ENCODE measurements at regions not wholly inside any gene's neighbourhood (a gene's known extent, or its start where the extent isn't known, plus 50 kb on each side); places are given as distances from the start of the nearest gene placed in this dataset.
"Not testable (repeated sequence)": the region's sequence is repeated elsewhere in the genome, so short reads cannot be mapped to it uniquely, and the experiment has no call there.

GRCh38 chr10:45564303-45564959, 108.1 kb downstream of the ZFAND4 start:
- no peak for DNase-seq

- no peak for DNase-seq
Observed at GRCh38 chr10:45561952-45562351, 110.6 kb downstream of the ZFAND4 start.

GRCh38 chr10:45560262-45560661, 112.3 kb downstream of the ZFAND4 start:
- DNase-seq, result no peak

- no peak for DNase-seq
Observed at GRCh38 chr10:45558425-45558824, 114.1 kb downstream of the ZFAND4 start.

- DNase-seq, result no peak
Observed at GRCh38 chr10:45557275-45557905, 115.2 kb downstream of the ZFAND4 start.

GRCh38 chr10:45555795-45556194, 116.8 kb downstream of the ZFAND4 start:
- no peak for DNase-seq

GRCh38 chr10:45555332-45555731, 117.2 kb downstream of the ZFAND4 start:
- not testable (repeated sequence) for DNase-seq

- DNase-seq, result no peak
Observed at GRCh38 chr10:45553613-45554012, 119.0 kb downstream of the ZFAND4 start.

- no peak for DNase-seq
Observed at GRCh38 chr10:45553155-45553554, 119.4 kb downstream of the ZFAND4 start.

- no peak for DNase-seq
Observed at GRCh38 chr10:45552476-45552875, 120.1 kb downstream of the ZFAND4 start.

GRCh38 chr10:45550903-45551786, 121.4 kb downstream of the ZFAND4 start:
- no peak for DNase-seq

GRCh38 chr10:45548068-45548467, 124.5 kb downstream of the ZFAND4 start:
- DNase-seq, result peak in 1 of 2 experiments; percentile 27

GRCh38 chr10:45547207-45547606, 125.4 kb downstream of the ZFAND4 start:
- no peak for DNase-seq

- DNase-seq, result no peak
Observed at GRCh38 chr10:45545150-45545549, 127.4 kb downstream of the ZFAND4 start.

- no peak for DNase-seq
Observed at GRCh38 chr10:45544191-45544590, 128.4 kb downstream of the ZFAND4 start.

GRCh38 chr10:45541032-45541431, 131.5 kb downstream of the ZFAND4 start:
- DNase-seq, result not testable (repeated sequence)

- not testable (repeated sequence) for DNase-seq
Observed at GRCh38 chr10:45540589-45540988, 132.0 kb downstream of the ZFAND4 start.

- DNase-seq, result not testable (repeated sequence)
Observed at GRCh38 chr10:45539569-45539968, 133.0 kb downstream of the ZFAND4 start.

GRCh38 chr10:45534572-45534971, 138.0 kb downstream of the ZFAND4 start:
- no peak for DNase-seq

- no peak for DNase-seq
Observed at GRCh38 chr10:45532480-45532879, 140.1 kb downstream of the ZFAND4 start.

- DNase-seq, result no peak
Observed at GRCh38 chr10:45526309-45526905, 146.2 kb downstream of the ZFAND4 start.

GRCh38 chr10:45520476-45520875, 146.5 kb downstream of the ALOX5 start:
- DNase-seq, result no peak

- no peak for DNase-seq
Observed at GRCh38 chr10:45518741-45519140, 144.7 kb downstream of the ALOX5 start.

Measured in NCI-H526 (cell line).